GM12865 (cell line): ENCODE measurements at regions not wholly inside any gene's neighbourhood (a gene's known extent, or its start where the extent isn't known, plus 50 kb on each side); places are given as distances from the start of the nearest gene placed in this dataset.
A peak's percentile ranks its signal among the peaks of the same experiment; 100 is the strongest.

Experiments used
- DNase-seq: peaks from one replicate; pipeline ENCODE4 v3.0.0; 2010; ENCODE audit warnings: low read depth
- H3K4me3 ChIP-seq: 2 replicates; pipeline ENCODE4 v1.5.1; 2011; ENCODE audit warnings: mild to moderate bottlenecking, low read depth, low read length, control low read depth
- CTCF ChIP-seq: IDR thresholded peaks from 2 replicates; pipeline ENCODE4 v1.5.1; 2011; ENCODE audit warnings: low read length, control low read depth, low read depth, inconsistent platforms; ENCODE audit not compliant: insufficient read depth; ENCODE audit errors: missing control alignments

GRCh38 chr13:91184244-91184926 lies 163.1 kb upstream of the MIR17HG start:
- H3K4me3 ChIP-seq: no peak overlapping the region
- no peak for TF ChIP-seq CTCF
- no peak for DNase-seq

GRCh38 chr13:91185294-91185863 lies 162.1 kb upstream of the MIR17HG start:
- no peak for TF ChIP-seq CTCF
- no peak overlapping the region for H3K4me3 ChIP-seq
- DNase-seq: no peak

- H3K4me3 ChIP-seq: no peak overlapping the region
- TF ChIP-seq CTCF: no peak
- DNase-seq: no peak
These were observed 160.0 kb upstream of the MIR17HG start for GRCh38 chr13:91187522-91187921.

- no peak for TF ChIP-seq CTCF
- H3K4me3 ChIP-seq: no peak overlapping the region
- no peak for DNase-seq
These were observed 158.0 kb upstream of the MIR17HG start for GRCh38 chr13:91189506-91189905.

- no peak for TF ChIP-seq CTCF
These were observed 154.1 kb upstream of the MIR17HG start for GRCh38 chr13:91193358-91193757.

GRCh38 chr13:91195789-91196188 lies 151.7 kb upstream of the MIR17HG start:
- DNase-seq: no peak
- no peak overlapping the region for H3K4me3 ChIP-seq
- TF ChIP-seq CTCF: no peak

More at GRCh38 chr13:91193358-91193757, 154.1 kb upstream of the MIR17HG start:
- DNase-seq: no peak
- no peak overlapping the region for H3K4me3 ChIP-seq

GRCh38 chr13:91196958-91197357 lies 150.5 kb upstream of the MIR17HG start:
- H3K4me3 ChIP-seq: no peak overlapping the region
- TF ChIP-seq CTCF: no peak
- DNase-seq: peak; percentile 6
